ENCODE measurements at regions not wholly inside any gene's neighbourhood (a gene's known extent, or its start where the extent isn't known, plus 50 kb on each side); places are given as distances from the start of the nearest gene placed in this dataset.
"Not testable (repeated sequence)": the region's sequence is repeated elsewhere in the genome, so short reads cannot be mapped to it uniquely, and the experiment has no call there.

- DNase-seq, result no peak
These were observed 1413.6 kb upstream of the ACO1 start for GRCh38 chr9:30970812-30971211.

- no peak for DNase-seq
These were observed 1411.8 kb upstream of the ACO1 start for GRCh38 chr9:30972654-30973053.

DNA sequence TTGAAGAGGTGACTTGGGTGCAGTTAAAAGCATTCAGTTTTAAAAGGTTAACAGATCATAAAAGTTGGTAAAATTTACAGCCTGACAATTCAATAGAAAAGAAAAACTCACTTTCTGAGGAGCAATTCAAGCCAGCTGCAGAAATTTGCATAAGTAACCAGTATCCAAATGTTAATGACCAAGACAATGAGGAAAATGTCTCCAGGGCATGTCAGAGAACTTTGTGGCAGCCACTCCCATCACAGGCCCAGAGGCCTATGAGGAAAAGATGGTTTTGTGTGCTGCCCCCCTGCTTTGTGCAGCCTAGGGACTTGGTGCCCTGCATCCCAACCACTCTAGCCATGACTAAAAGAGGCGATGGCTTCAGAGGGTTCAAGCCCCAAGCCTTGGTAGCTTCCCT lies 1406.5 kb upstream of the ACO1 start:
- DNase-seq, result no peak

GRCh38 chr9:30982301-30982700 lies 1402.1 kb upstream of the ACO1 start:
- DNase-seq, result no peak

DNA sequence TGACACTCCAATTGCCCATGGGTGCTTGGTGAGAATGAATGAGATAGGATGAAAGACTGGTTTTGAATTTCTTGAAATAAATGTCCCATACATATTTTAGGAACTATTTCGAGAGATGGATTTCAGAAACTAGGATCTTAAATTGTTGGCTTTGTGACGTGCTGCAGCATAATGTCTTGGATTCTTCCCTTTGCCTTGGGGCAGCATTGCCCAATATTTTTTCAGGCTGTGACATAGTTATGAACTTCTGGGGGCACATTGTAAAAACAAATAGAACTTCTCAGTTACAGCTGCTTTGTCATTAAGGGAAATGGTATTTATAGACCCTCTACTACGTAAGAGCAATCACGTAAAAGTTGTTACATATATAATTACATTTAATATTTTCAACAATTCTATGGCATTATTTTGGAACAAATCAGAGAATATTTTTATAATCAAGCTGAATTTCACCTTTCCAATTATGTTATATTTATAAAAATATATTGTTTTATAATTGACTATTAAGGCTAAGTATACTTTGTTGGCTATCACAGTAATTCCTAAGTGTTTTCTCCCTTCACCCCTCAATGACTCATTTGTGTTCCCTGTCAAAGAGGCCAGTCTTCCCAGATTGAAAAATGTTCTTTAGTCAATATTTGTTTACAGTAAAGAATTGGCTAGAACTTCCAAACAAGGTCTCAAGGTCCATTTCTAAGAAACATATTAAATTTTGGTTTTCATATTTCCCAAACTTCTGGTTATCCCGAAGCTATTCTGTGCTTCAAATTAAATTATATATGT lies 1388.3 kb upstream of the ACO1 start:
- no peak for DNase-seq

DNA sequence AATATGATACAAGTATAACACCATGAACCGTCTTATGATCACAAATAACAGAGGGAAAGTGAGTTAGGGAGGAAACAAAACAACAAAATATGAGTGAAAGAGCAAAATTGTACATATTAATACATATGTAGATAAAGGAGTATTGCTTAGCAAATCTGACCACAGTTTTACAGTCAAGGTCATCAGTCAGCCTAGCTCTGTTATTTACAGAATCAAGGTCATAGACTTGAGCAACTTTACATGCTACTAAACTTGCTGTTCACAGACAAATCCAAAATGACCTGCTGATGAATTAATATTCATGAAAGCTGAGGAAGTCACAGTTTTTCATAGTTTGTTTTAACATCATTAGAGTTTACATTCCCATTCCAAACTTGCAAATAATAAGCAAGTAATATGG lies 1387.7 kb upstream of the ACO1 start:
- DNase-seq, result no peak

DNA sequence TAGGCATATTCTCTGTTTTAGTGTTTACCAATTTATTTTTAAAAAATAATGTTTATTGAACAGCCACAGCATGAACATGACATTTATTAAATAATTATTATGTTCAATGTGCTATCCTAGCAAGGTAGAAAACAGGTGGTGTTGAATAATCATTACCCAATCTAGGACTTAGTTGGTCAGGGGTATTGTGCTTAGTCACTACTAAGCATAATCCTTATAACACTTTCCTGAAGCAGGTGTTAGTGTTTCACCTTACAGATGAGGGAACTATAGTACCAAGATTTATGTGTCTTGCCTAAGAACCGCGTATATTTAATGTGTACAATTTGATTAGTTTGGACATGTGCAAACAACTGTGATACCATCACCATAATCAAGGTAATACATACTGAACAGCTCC lies 1387.2 kb upstream of the ACO1 start:
- no peak for DNase-seq

GRCh38 chr9:31005086-31005665 lies 1379.3 kb upstream of the ACO1 start:
- DNase-seq, result no peak

DNA sequence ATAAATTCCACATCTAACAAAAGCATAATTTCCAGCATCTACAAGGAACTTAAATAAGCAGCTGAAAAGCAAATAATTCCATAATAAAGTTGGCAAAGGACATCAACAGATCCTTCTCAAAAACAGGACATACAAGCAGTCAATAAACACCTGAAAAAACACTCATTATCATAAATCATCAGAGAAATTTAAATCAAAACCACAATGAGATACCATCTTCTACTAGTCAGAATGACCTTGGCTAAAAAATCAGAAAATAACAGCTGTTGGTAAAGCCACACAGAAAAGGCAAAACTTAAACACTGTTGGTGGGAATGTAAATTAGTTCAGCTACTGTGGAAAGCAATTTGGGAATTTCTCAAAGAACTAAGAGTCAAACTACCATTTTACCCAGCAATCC lies 1371.1 kb upstream of the ACO1 start:
- DNase-seq, result no peak

DNA sequence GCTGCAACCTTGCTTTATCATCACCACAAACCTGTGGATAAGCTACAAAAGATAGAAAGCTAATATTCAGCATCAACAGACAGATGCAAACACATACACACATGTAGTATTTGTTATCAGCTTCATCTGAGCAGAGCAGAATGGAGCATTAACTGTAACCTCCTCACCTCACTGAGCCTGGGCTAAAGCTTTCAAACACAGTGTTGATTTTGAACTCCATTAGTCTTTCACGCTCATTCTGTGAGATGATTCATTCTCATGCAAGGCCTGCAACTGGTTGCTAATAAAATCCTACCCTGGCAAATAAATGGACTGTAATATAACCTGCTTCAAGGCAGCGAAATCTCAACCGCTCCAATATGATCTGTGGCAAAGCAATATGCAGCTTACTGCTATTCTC lies 1360.6 kb upstream of the ACO1 start:
- no peak for DNase-seq

- DNase-seq, result no peak
These were observed 1356.8 kb upstream of the ACO1 start for GRCh38 chr9:31027678-31028077.

GRCh38 chr9:31028137-31028536 lies 1356.3 kb upstream of the ACO1 start:
- no peak for DNase-seq

DNA sequence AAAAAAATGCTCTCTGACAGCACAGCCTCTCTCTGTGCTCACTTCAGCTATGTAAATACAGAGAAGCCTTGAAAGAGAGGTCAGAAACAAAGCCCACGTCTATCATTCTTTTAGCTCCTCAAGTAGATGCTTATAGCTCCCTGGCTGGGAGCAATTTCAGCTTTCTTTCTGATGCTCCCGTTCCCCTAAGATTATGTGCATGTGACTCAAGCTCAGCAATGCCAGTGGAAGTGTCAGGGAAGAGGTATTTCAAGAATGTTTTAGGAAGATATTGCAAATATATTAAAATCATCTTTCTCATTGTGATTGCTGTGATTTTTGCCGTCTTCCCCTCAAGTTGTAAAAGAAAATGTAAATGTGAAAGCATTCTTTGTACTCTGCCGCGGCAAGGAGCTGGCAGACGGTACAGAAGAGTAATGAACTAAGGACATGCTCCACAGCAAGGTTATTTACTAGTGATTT lies 1353.7 kb upstream of the ACO1 start:
- DNase-seq, result peak; percentile 83

GRCh38 chr9:31032206-31032605 lies 1352.2 kb upstream of the ACO1 start:
- peak; percentile 90 for DNase-seq

GRCh38 chr9:31034311-31034710 lies 1350.1 kb upstream of the ACO1 start:
- peak; percentile 75 for DNase-seq

DNA sequence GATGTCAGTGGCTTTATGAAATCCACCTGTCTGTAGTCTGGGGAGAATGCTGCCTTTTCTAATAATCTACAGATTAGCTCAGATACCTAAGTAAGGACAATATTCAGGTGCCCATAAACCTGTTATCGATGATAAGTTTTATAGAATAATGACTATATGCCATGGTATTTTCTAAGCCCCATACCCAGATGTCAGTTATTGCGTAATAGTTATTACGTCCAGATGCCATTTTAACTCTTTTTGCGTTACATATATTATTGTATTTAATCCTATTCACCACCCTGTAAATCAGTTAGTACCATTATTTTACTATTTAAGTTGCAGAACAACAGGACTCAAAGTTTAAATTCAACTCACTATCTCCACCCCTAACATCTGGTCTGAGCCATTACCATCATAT lies 1343.9 kb upstream of the ACO1 start:
- DNase-seq, result no peak

DNA sequence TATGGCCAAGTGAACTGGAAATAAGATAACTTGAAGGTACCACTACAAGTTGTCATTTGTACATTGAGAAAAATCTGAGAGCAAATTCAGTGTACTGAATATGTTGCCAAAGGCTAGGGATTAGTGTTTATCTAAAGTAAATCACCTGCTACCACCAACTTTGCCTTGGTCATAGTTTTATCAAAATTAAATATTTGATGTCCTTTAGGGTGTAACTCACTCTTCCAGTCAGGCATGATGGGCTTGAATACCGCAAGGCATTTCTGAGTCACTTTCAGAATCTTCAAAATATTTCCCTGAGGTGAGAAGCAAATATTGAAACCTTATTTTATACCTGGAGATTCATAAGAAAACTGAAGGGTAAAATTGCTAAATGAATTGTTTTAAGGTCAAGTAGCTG lies 1338.6 kb upstream of the ACO1 start:
- no peak for DNase-seq

DNA sequence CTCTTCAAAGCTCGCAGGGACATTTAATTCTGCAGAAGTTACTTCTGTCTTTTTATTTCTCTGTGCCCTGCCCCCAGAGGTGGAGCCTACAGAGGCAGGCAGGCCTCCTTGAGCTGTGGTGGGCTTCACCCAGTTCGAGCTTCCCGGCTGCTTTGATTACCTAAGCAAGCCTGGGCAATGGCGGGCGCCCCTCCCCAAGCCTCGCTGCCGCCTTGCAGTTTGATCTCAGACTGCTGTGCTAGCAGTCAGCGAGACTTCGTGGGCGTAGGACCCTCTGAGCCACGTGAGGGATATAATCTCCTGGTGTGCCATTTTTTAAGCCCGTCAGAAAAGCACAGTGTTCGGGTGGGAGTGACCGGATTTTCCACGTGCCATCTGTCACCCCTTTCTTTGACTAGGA lies 1322.9 kb upstream of the ACO1 start:
- not testable (repeated sequence) for DNase-seq

DNA sequence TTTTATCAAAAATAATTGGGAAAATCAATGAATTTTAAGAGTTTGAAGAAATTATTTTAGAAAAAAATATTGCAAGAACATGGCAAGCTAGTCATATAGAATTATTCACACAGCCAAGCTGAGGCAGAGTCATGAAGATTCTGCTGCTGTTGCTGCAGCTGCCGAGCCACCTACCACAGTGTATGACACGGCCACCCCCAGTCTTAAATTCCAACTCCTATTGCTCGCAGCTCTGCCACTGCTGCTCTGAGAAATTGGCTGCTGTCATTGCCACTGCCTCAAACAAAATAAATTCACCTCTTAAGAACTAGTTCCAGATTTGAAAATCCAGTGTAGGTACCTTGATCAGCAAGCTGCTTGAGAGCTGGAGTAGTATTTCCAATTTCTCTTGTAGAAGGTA lies 1318.8 kb upstream of the ACO1 start:
- DNase-seq, result no peak

- no peak for DNase-seq
These were observed 1317.0 kb upstream of the ACO1 start for GRCh38 chr9:31067418-31067817.

- DNase-seq, result no peak
These were observed 1312.7 kb upstream of the ACO1 start for GRCh38 chr9:31071606-31072286.

GRCh38 chr9:31078175-31078574 lies 1306.3 kb upstream of the ACO1 start:
- DNase-seq, result no peak

DNA sequence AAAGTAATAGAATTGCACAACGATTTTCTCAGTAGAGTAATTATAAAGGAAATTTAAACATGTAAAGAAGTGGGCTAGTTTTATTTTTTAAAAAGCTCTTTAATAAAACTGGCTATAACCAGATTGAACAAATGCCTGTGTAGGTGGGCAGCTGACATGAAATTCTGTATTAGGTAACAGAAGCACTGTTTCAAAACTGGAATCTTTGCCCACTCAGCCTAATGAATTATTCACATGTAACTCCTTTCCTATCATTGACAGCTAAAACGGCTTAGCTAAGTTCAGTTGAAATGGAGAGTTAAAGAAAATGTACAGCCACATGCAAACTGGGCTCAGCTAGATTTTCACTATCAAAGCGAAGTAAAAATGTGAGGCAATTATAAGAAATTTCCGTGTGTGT lies 1300.1 kb upstream of the ACO1 start:
- DNase-seq, result peak; percentile 8

GRCh38 chr9:31089549-31090221 lies 1294.8 kb upstream of the ACO1 start:
- no peak for DNase-seq

Measured in eye (tissue), 1 donor.